ENCODE measurements at regions not wholly inside any gene's neighbourhood (a gene's known extent, or its start where the extent isn't known, plus 50 kb on each side); places are given as distances from the start of the nearest gene placed in this dataset.

- TF ChIP-seq, protein P1, sequence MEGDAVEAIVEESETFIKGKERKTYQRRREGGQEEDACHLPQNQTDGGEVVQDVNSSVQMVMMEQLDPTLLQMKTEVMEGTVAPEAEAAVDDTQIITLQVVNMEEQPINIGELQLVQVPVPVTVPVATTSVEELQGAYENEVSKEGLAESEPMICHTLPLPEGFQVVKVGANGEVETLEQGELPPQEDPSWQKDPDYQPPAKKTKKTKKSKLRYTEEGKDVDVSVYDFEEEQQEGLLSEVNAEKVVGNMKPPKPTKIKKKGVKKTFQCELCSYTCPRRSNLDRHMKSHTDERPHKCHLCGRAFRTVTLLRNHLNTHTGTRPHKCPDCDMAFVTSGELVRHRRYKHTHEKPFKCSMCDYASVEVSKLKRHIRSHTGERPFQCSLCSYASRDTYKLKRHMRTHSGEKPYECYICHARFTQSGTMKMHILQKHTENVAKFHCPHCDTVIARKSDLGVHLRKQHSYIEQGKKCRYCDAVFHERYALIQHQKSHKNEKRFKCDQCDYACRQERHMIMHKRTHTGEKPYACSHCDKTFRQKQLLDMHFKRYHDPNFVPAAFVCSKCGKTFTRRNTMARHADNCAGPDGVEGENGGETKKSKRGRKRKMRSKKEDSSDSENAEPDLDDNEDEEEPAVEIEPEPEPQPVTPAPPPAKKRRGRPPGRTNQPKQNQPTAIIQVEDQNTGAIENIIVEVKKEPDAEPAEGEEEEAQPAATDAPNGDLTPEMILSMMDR (IDR thresholded peaks at IDR 0.05), result no peak
- TF ChIP-seq JUND (IDR thresholded peaks at IDR 0.05) (no peak), FOXJ3 (CRISPR knock-in tag; IDR thresholded peaks at IDR 0.05) (no peak)
- TF ChIP-seq, protein P2, sequence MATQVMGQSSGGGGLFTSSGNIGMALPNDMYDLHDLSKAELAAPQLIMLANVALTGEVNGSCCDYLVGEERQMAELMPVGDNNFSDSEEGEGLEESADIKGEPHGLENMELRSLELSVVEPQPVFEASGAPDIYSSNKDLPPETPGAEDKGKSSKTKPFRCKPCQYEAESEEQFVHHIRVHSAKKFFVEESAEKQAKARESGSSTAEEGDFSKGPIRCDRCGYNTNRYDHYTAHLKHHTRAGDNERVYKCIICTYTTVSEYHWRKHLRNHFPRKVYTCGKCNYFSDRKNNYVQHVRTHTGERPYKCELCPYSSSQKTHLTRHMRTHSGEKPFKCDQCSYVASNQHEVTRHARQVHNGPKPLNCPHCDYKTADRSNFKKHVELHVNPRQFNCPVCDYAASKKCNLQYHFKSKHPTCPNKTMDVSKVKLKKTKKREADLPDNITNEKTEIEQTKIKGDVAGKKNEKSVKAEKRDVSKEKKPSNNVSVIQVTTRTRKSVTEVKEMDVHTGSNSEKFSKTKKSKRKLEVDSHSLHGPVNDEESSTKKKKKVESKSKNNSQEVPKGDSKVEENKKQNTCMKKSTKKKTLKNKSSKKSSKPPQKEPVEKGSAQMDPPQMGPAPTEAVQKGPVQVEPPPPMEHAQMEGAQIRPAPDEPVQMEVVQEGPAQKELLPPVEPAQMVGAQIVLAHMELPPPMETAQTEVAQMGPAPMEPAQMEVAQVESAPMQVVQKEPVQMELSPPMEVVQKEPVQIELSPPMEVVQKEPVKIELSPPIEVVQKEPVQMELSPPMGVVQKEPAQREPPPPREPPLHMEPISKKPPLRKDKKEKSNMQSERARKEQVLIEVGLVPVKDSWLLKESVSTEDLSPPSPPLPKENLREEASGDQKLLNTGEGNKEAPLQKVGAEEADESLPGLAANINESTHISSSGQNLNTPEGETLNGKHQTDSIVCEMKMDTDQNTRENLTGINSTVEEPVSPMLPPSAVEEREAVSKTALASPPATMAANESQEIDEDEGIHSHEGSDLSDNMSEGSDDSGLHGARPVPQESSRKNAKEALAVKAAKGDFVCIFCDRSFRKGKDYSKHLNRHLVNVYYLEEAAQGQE (IDR thresholded peaks at IDR 0.05; ENCODE audit: low read depth, low read length), result no peak
These were observed 106.8 kb upstream of the BCL2L14 start for GRCh38 chr12:11963841-11964471.
